ENCODE measurements at regions not wholly inside any gene's neighbourhood (a gene's known extent, or its start where the extent isn't known, plus 50 kb on each side); places are given as distances from the start of the nearest gene placed in this dataset.

- no peak for DNase-seq
Observed at GRCh38 chr1:30037251-30038118, 685.9 kb downstream of the MATN1 start.

- no peak for DNase-seq
Observed at GRCh38 chr1:30036666-30037065, 686.7 kb downstream of the MATN1 start.

GRCh38 chr1:30036229-30036547 is 687.2 kb downstream of the MATN1 start:
- no peak for DNase-seq

- DNase-seq: no peak
Observed at GRCh38 chr1:30035522-30036228, 687.7 kb downstream of the MATN1 start.

- no peak for DNase-seq
Observed at GRCh38 chr1:30034627-30035521, 688.5 kb downstream of the MATN1 start.

GRCh38 chr1:30034105-30034626 is 689.2 kb downstream of the MATN1 start:
- no peak for DNase-seq

- DNase-seq: no peak
Observed at GRCh38 chr1:30033256-30034104, 689.9 kb downstream of the MATN1 start.

- no peak for DNase-seq
Observed at GRCh38 chr1:30032302-30032701, 691.1 kb downstream of the MATN1 start.

- no peak for DNase-seq
Observed at GRCh38 chr1:30029677-30030076, 693.7 kb downstream of the MATN1 start.

GRCh38 chr1:30028939-30029338 is 694.4 kb downstream of the MATN1 start:
- DNase-seq: no peak

- no peak for DNase-seq
Observed at GRCh38 chr1:30028283-30028682, 695.1 kb downstream of the MATN1 start.

- no peak for DNase-seq
Observed at GRCh38 chr1:30027247-30027646, 696.1 kb downstream of the MATN1 start.

- no peak for DNase-seq
Observed at GRCh38 chr1:30024411-30025195, 698.8 kb downstream of the MATN1 start.

- no peak for DNase-seq
Observed at GRCh38 chr1:30023339-30024022, 699.9 kb downstream of the MATN1 start.

- no peak for DNase-seq
Observed at GRCh38 chr1:30014031-30014430, 709.4 kb downstream of the MATN1 start.

- no peak for DNase-seq
Observed at GRCh38 chr1:30012455-30013440, 710.6 kb downstream of the MATN1 start.

GRCh38 chr1:30011970-30012369 is 711.4 kb downstream of the MATN1 start:
- DNase-seq: no peak

GRCh38 chr1:30010506-30011106 is 712.8 kb downstream of the MATN1 start:
- DNase-seq: no peak

- DNase-seq: no peak
Observed at GRCh38 chr1:30009720-30010119, 713.7 kb downstream of the MATN1 start.

Measured in CD4-positive, alpha-beta T cell treated with Interleukin-1 beta for 1 hour (primary cell).